Karpas-422 (cell line): ENCODE measurements at regions not wholly inside any gene's neighbourhood (a gene's known extent, or its start where the extent isn't known, plus 50 kb on each side); places are given as distances from the start of the nearest gene placed in this dataset.
A peak's percentile ranks its signal among the peaks of the same experiment; 100 is the strongest.
"Not testable (repeated sequence)": the region's sequence is repeated elsewhere in the genome, so short reads cannot be mapped to it uniquely, and the experiment has no call there.

ENCODE experiments used
- DNase-seq: peaks from one replicate; pipeline ENCODE4 v3.0.0-alpha.2; 2015
- H2AFZ ChIP-seq: fragments of 200-600 bp; sonication (generic); 2 replicates; pipeline ENCODE4 v1.6.1; 2014; ENCODE audit warnings: antibody characterized with exemption, low read length, mixed read lengths
- H3K27ac ChIP-seq: fragments of 200-600 bp; sonication (generic); 2 replicates; pipeline ENCODE4 v1.5.1; 2014; ENCODE audit warnings: mild to moderate bottlenecking, low read length, moderate library complexity
- H3K27me3 ChIP-seq: fragments of 200-600 bp; sonication (generic); 2 replicates; pipeline ENCODE4 v1.6.1; 2014; ENCODE audit warnings: low read length, mixed read lengths
- H3K36me3 ChIP-seq: fragments of 200-600 bp; sonication (generic); 2 replicates; pipeline ENCODE4 v1.6.1; 2014; ENCODE audit warnings: low read length, mixed read lengths; ENCODE audit not compliant: insufficient read depth
- H3K4me1 ChIP-seq: fragments of 200-600 bp; sonication (generic); 2 replicates; pipeline ENCODE4 v1.6.1; 2014; ENCODE audit warnings: mild to moderate bottlenecking, low read length, mixed read lengths
- H3K4me2 ChIP-seq: fragments of 200-600 bp; sonication (generic); 2 replicates; pipeline ENCODE4 v1.6.1; 2014; ENCODE audit warnings: low read length, low read depth, mild to moderate bottlenecking; ENCODE audit not compliant: poor library complexity, severe bottlenecking
- H3K4me3 ChIP-seq: fragments of 200-600 bp; sonication (generic); 2 replicates; pipeline ENCODE4 v1.5.1; 2014; ENCODE audit warnings: mild to moderate bottlenecking, antibody characterized with exemption, low read length, mixed read lengths
- H3K79me2 ChIP-seq: fragments of 200-600 bp; sonication (generic); 2 replicates; pipeline ENCODE4 v1.6.1; 2014; ENCODE audit warnings: mild to moderate bottlenecking, low read length, mixed read lengths
- H3K9ac ChIP-seq: fragments of 200-600 bp; sonication (generic); 2 replicates; pipeline ENCODE4 v1.6.0; 2014; ENCODE audit warnings: low read length
- H3K9me2 ChIP-seq: fragments of 200-600 bp; sonication (generic), shearing (Covaris generic); replicated peaks from 2 replicates; pipeline ENCODE4 v1.6.0; 2014; ENCODE audit warnings: mild to moderate bottlenecking, low read length, moderate library complexity; ENCODE audit not compliant: insufficient read depth
- H3K9me3 ChIP-seq: fragments of 300-700, 200-600 bp; sonication (generic); 2 replicates; pipeline ENCODE4 v1.6.1; 2014; ENCODE audit warnings: low read length, mixed read lengths
- H4K20me1 ChIP-seq: fragments of 200-600 bp; sonication (generic); 2 replicates; pipeline ENCODE4 v1.6.1; 2014; ENCODE audit warnings: mild to moderate bottlenecking, antibody characterized with exemption, low read length, low read depth; ENCODE audit not compliant: insufficient read depth

- H3K79me2 ChIP-seq, H3K4me1 ChIP-seq, H3K36me3 ChIP-seq, H3K27ac ChIP-seq, H2AFZ ChIP-seq, H3K27me3 ChIP-seq, H3K4me3 ChIP-seq, H3K4me2 ChIP-seq, H4K20me1 ChIP-seq, H3K9ac ChIP-seq, H3K9me2 ChIP-seq, DNase-seq, H3K9me3 ChIP-seq: not testable (repeated sequence)
These were observed 157.8 kb downstream of the MAIP1 start for GRCh38 chr2:200113016-200113799.

GRCh38 chr2:200119236-200119635 is 163.9 kb downstream of the MAIP1 start:
- no peak overlapping the region for H3K4me3 ChIP-seq
- no peaks in the 10 kb centered on the region for H3K36me3 ChIP-seq
- no peak overlapping the region for H3K9ac ChIP-seq
- H3K9me2 ChIP-seq, result no peaks in the 10 kb centered on the region
- H3K9me3 ChIP-seq, result no peaks in the 10 kb centered on the region
- no peaks in the 10 kb centered on the region for H3K27me3 ChIP-seq
- no peaks in the 10 kb centered on the region for H4K20me1 ChIP-seq
- no peaks in the 10 kb centered on the region for H3K79me2 ChIP-seq
- DNase-seq, result no peak
- H3K4me2 ChIP-seq, result no peak overlapping the region
- H2AFZ ChIP-seq, result no peak overlapping the region
- no peaks in the 10 kb centered on the region for H3K4me1 ChIP-seq
- no peak overlapping the region for H3K27ac ChIP-seq

GRCh38 chr2:200121931-200122330 is 166.5 kb downstream of the MAIP1 start:
- Histone ChIP-seq H3K4me1 (peaks cover 9% of the 10 kb centered on the region), H3K27me3 (no peaks in the 10 kb centered on the region), H3K9me2 (no peaks in the 10 kb centered on the region), H4K20me1 (no peaks in the 10 kb centered on the region), H2AFZ (no peak overlapping the region), H3K36me3 (no peaks in the 10 kb centered on the region), H3K9ac (no peak overlapping the region), H3K4me3 (no peak overlapping the region), H3K79me2 (no peaks in the 10 kb centered on the region), H3K27ac (no peak overlapping the region), H3K4me2 (no peak overlapping the region), H3K9me3 (no peaks in the 10 kb centered on the region)
- no peak for DNase-seq

- no peaks in the 10 kb centered on the region for H3K9me3 ChIP-seq
- no peaks in the 10 kb centered on the region for H3K9me2 ChIP-seq
- no peak overlapping the region for H3K9ac ChIP-seq
- H3K79me2 ChIP-seq, result no peaks in the 10 kb centered on the region
- no peaks in the 10 kb centered on the region for H3K36me3 ChIP-seq
- peaks cover 9% of the 10 kb centered on the region for H3K4me1 ChIP-seq
- H3K4me3 ChIP-seq, result no peak overlapping the region
- no peaks in the 10 kb centered on the region for H4K20me1 ChIP-seq
- H2AFZ ChIP-seq, result no peak overlapping the region
- H3K27ac ChIP-seq, result no peak overlapping the region
- H3K27me3 ChIP-seq, result no peaks in the 10 kb centered on the region
- no peak for DNase-seq
- H3K4me2 ChIP-seq, result no peak overlapping the region
These were observed 167.3 kb downstream of the MAIP1 start for GRCh38 chr2:200122683-200123082.

- not testable (repeated sequence) for H3K4me2 ChIP-seq, H3K27me3 ChIP-seq, H3K36me3 ChIP-seq, H4K20me1 ChIP-seq, H3K27ac ChIP-seq, H3K9me3 ChIP-seq, H3K4me1 ChIP-seq, H3K79me2 ChIP-seq, H3K9ac ChIP-seq, H2AFZ ChIP-seq, H3K9me2 ChIP-seq, DNase-seq, H3K4me3 ChIP-seq
These were observed 169.4 kb downstream of the MAIP1 start for GRCh38 chr2:200124665-200125368.

GRCh38 chr2:200125444-200126284 is 170.3 kb downstream of the MAIP1 start:
- H3K9ac ChIP-seq, result no peak overlapping the region
- DNase-seq, result peak; percentile 41
- no peak overlapping the region for H3K27ac ChIP-seq
- no peaks in the 10 kb centered on the region for H3K79me2 ChIP-seq
- H3K9me3 ChIP-seq, result no peaks in the 10 kb centered on the region
- peaks cover 9% of the 10 kb centered on the region for H3K4me1 ChIP-seq
- no peak overlapping the region for H3K4me3 ChIP-seq
- H3K36me3 ChIP-seq, result no peaks in the 10 kb centered on the region
- no peak overlapping the region for H3K4me2 ChIP-seq
- H2AFZ ChIP-seq, result no peak overlapping the region
- H3K9me2 ChIP-seq, result no peaks in the 10 kb centered on the region
- H3K27me3 ChIP-seq, result no peaks in the 10 kb centered on the region
- no peaks in the 10 kb centered on the region for H4K20me1 ChIP-seq

- not testable (repeated sequence) for H2AFZ ChIP-seq, DNase-seq, H3K9me2 ChIP-seq, H3K36me3 ChIP-seq, H3K27me3 ChIP-seq, H3K79me2 ChIP-seq, H3K4me2 ChIP-seq, H3K9ac ChIP-seq, H3K9me3 ChIP-seq, H3K4me1 ChIP-seq, H3K4me3 ChIP-seq, H3K27ac ChIP-seq, H4K20me1 ChIP-seq
These were observed 170.9 kb downstream of the MAIP1 start for GRCh38 chr2:200126285-200126670.

GRCh38 chr2:200126680-200127079 is 171.3 kb downstream of the MAIP1 start:
- H3K9me2 ChIP-seq, H3K4me1 ChIP-seq, H2AFZ ChIP-seq, H3K9ac ChIP-seq, H3K27me3 ChIP-seq, H3K36me3 ChIP-seq, H3K27ac ChIP-seq, H3K9me3 ChIP-seq, DNase-seq, H3K79me2 ChIP-seq, H4K20me1 ChIP-seq, H3K4me2 ChIP-seq, H3K4me3 ChIP-seq: not testable (repeated sequence)
